H9 (cell line): ENCODE measurements at regions not wholly inside any gene's neighbourhood (a gene's known extent, or its start where the extent isn't known, plus 50 kb on each side); places are given as distances from the start of the nearest gene placed in this dataset.

Experiments used
- DNase-seq: peaks from one replicate; pipeline ENCODE4 v3.0.0-alpha.2; 2017
- H2AFZ ChIP-seq: one replicate; pipeline ENCODE4 v1.6.1; 2013; ENCODE audit warnings: mild to moderate bottlenecking, low read length, control low read depth, moderate library complexity
- H2AK5ac ChIP-seq: 2 replicates; pipeline ENCODE4 v1.6.1; 2013; ENCODE audit warnings: low read length, control low read depth, mixed read lengths; ENCODE audit not compliant: insufficient read length
- H2BK120ac ChIP-seq: one replicate; pipeline ENCODE4 v1.6.1; 2013; ENCODE audit warnings: low read depth, mild to moderate bottlenecking, low read length, control low read depth, inconsistent platforms; ENCODE audit not compliant: poor library complexity, severe bottlenecking
- H2BK12ac ChIP-seq: 2 replicates; pipeline ENCODE4 v1.6.1; 2013; ENCODE audit warnings: low read length, control low read depth, mixed read lengths, low read depth; ENCODE audit not compliant: insufficient read length
- H2BK15ac ChIP-seq: 2 replicates; pipeline ENCODE4 v1.6.1; 2013; ENCODE audit warnings: low read depth, low read length, control low read depth
- H2BK20ac ChIP-seq: one replicate; pipeline ENCODE4 v1.6.1; 2013; ENCODE audit warnings: low read depth, mild to moderate bottlenecking, low read length, control low read depth, inconsistent platforms; ENCODE audit not compliant: poor library complexity, severe bottlenecking
- H2BK5ac ChIP-seq: 2 replicates; pipeline ENCODE4 v1.6.1; 2013; ENCODE audit warnings: low read length, control low read depth, mixed read lengths; ENCODE audit not compliant: insufficient read length
- H3K14ac ChIP-seq: 2 replicates; pipeline ENCODE4 v1.6.1; 2013; ENCODE audit warnings: low read length, control low read depth; ENCODE audit not compliant: insufficient read depth
- H3K18ac ChIP-seq: 2 replicates; pipeline ENCODE4 v1.6.1; 2013; ENCODE audit warnings: low read depth, mild to moderate bottlenecking, mixed read lengths, low read length, control low read depth; ENCODE audit not compliant: insufficient read length
- H3K23ac ChIP-seq: 2 replicates; pipeline ENCODE4 v1.6.1; 2013; ENCODE audit warnings: low read length, control low read depth, mixed read lengths, low read depth; ENCODE audit not compliant: insufficient read length
- H3K23me2 ChIP-seq: 2 replicates; pipeline ENCODE4 v1.6.1; 2013; ENCODE audit warnings: low read depth, mild to moderate bottlenecking, mixed read lengths, low read length, control low read depth; ENCODE audit not compliant: insufficient read length, poor library complexity, severe bottlenecking
- H3K27ac ChIP-seq: 2 replicates; pipeline ENCODE4 v1.5.1; 2013; ENCODE audit warnings: low read length, control low read depth, mixed read lengths, low read depth; ENCODE audit not compliant: insufficient read length
- H3K27me3 ChIP-seq: 2 replicates; pipeline ENCODE4 v1.6.1; 2013; ENCODE audit warnings: low read length, control low read depth, inconsistent platforms; ENCODE audit not compliant: insufficient read depth
- H3K4ac ChIP-seq: 2 replicates; pipeline ENCODE4 v1.6.1; 2013; ENCODE audit warnings: low read depth, mild to moderate bottlenecking, control low read depth, inconsistent platforms, low read length, moderate library complexity
- H3K4me1 ChIP-seq: 2 replicates; pipeline ENCODE4 v1.6.1; 2013; ENCODE audit warnings: low read length, control low read depth, inconsistent platforms; ENCODE audit not compliant: insufficient read depth
- H3K4me2 ChIP-seq: 2 replicates; pipeline ENCODE4 v1.6.1; 2013; ENCODE audit warnings: low read length, control low read depth, mixed read lengths; ENCODE audit not compliant: insufficient read length, insufficient read depth
- H3K56ac ChIP-seq: 2 replicates; pipeline ENCODE4 v1.6.1; 2013; ENCODE audit warnings: low read depth, mild to moderate bottlenecking, mixed read lengths, low read length, control low read depth; ENCODE audit not compliant: insufficient read length
- H3K79me1 ChIP-seq: 2 replicates; pipeline ENCODE4 v1.6.1; 2013; ENCODE audit warnings: low read depth, mild to moderate bottlenecking, moderate library complexity, low read length, control low read depth, inconsistent platforms; ENCODE audit not compliant: insufficient read depth, poor library complexity, severe bottlenecking
- H3K79me2 ChIP-seq: 2 replicates; pipeline ENCODE4 v1.6.1; 2013; ENCODE audit warnings: low read length, control low read depth, inconsistent platforms; ENCODE audit not compliant: insufficient read depth
- H3K9ac ChIP-seq: 2 replicates; pipeline ENCODE4 v1.6.1; 2013; ENCODE audit warnings: low read length, control low read depth, mixed read lengths; ENCODE audit not compliant: insufficient read length; ENCODE audit errors: extremely low read depth
- H3K9me3 ChIP-seq: one replicate; pipeline ENCODE4 v1.6.1; 2013; ENCODE audit warnings: low read depth, low read length, inconsistent platforms; ENCODE audit not compliant: control insufficient read depth
- H3T11ph ChIP-seq: one replicate; pipeline ENCODE4 v1.6.1; 2013; ENCODE audit warnings: mild to moderate bottlenecking, low read length, control low read depth, inconsistent platforms
- H4K20me1 ChIP-seq: one replicate; pipeline ENCODE4 v1.6.1; 2013; ENCODE audit not compliant: control insufficient read depth, insufficient read length, insufficient read depth
- H4K5ac ChIP-seq: 2 replicates; pipeline ENCODE4 v1.6.1; 2013; ENCODE audit warnings: low read depth, mild to moderate bottlenecking, mixed read lengths, low read length, control low read depth; ENCODE audit not compliant: insufficient read length
- H4K8ac ChIP-seq: replicated peaks from 2 replicates; pipeline ENCODE4 v1.6.1; 2013; ENCODE audit warnings: low read length, control low read depth, mixed read lengths, low read depth; ENCODE audit not compliant: insufficient read length
- H4K91ac ChIP-seq: 2 replicates; pipeline ENCODE4 v1.6.1; 2013; ENCODE audit warnings: low read depth, mild to moderate bottlenecking, moderate library complexity, mixed read lengths, low read length, control low read depth; ENCODE audit not compliant: insufficient read length
- H3K27ac Mint-ChIP-seq, 3 experiments: 2 replicates in 2 of 3; 3 replicates in 1 of 3; pipeline ENCODE4 v1.8.0; 2020 to 2021; ENCODE audit warnings: mixed read lengths in 3 of 3, mild to moderate bottlenecking in 1 of 3, moderate library complexity in 1 of 3
- H3K27me3 Mint-ChIP-seq: 2 replicates; pipeline ENCODE4 v1.8.0; 2021; ENCODE audit warnings: low read depth, mild to moderate bottlenecking, moderate library complexity, mixed read lengths
- H3K36me3 Mint-ChIP-seq, 3 experiments: 2 replicates in 2 of 3; 3 replicates in 1 of 3; pipeline ENCODE4 v1.8.0; 2020 to 2021; ENCODE audit warnings: low read depth in 3 of 3, mixed read lengths in 3 of 3; ENCODE audit not compliant: insufficient read depth in 1 of 3
- H3K4me1 Mint-ChIP-seq, 2 experiments: 2 replicates each; pipeline ENCODE4 v1.8.0; 2020; ENCODE audit warnings: mixed read lengths in 2 of 2
- H3K4me3 Mint-ChIP-seq, 2 experiments: 2 replicates in 1 of 2; 3 replicates in 1 of 2; pipeline ENCODE4 v1.8.0; 2020 to 2021; ENCODE audit warnings: mild to moderate bottlenecking in 2 of 2, mixed read lengths in 2 of 2, moderate library complexity in 1 of 2
- H3K9me3 Mint-ChIP-seq, 2 experiments: 2 replicates in 1 of 2; 3 replicates in 1 of 2; pipeline ENCODE4 v1.8.0; 2020; ENCODE audit warnings: mild to moderate bottlenecking in 2 of 2, mixed read lengths in 2 of 2, moderate library complexity in 1 of 2
- CTCF ChIP-seq: fragments of 200-600 bp; sonication (generic); conservative IDR thresholded peaks from 3 replicates; pipeline ENCODE4 v1.8.0; 2021; ENCODE audit warnings: antibody characterized with exemption, mild to moderate bottlenecking
- WGBS: extraction: QIAGEN DNeasy Blood & Tissue Kit; methylation state at CpG from one replicate; pipeline ENCODE4 v1.1.7; 2013; ENCODE audit warnings: missing lambda C conversion rate, low lambda C conversion rate, mixed read lengths; ENCODE audit not compliant: insufficient read length; ENCODE audit errors: extremely low coverage; 5-methylcytosine and 5-hydroxymethylcytosine counted together

GRCh38 chr3:81068546-81068945, 692.9 kb downstream of the GBE1 start:
- H2BK5ac ChIP-seq = no peak overlapping the region
- H3K79me2 ChIP-seq = no peaks in the 10 kb centered on the region
- no peak for TF ChIP-seq CTCF
- no peak overlapping the region for H4K91ac ChIP-seq
- no peaks in the 10 kb centered on the region for H3K27me3 ChIP-seq
- H3K4me1 ChIP-seq = no peaks in the 10 kb centered on the region
- H2BK120ac ChIP-seq = no peak overlapping the region
- no peaks in the 10 kb centered on the region for H4K20me1 ChIP-seq
- no peak overlapping the region for H3K27ac ChIP-seq
- H2AFZ ChIP-seq = no peak overlapping the region
- H2BK20ac ChIP-seq = no peak overlapping the region
- no peaks in the 10 kb centered on the region for H3K23me2 ChIP-seq
- no peak overlapping the region for H3T11ph ChIP-seq
- WGBS = no CpG with 5 or more reads among the region's 1 CpG
- Mint-ChIP-seq H3K4me3 (no peak overlapping the region), H3K27ac (no peak overlapping the region), H3K9me3 (peaks cover 47 to 51% of the 10 kb centered on the region in 2 experiments), H3K4me1 (no peaks in the 10 kb centered on the region), H3K36me3 (peaks cover 28 to 51% (median 29%) of the 10 kb centered on the region in 3 experiments), H3K27me3 (peaks cover 2% of the 10 kb centered on the region)
- H3K79me1 ChIP-seq = no peaks in the 10 kb centered on the region
- H3K18ac ChIP-seq = no peak overlapping the region
- no peak overlapping the region for H3K56ac ChIP-seq
- H3K4ac ChIP-seq = no peak overlapping the region
- H2BK12ac ChIP-seq = no peak overlapping the region
- no peak overlapping the region for H2BK15ac ChIP-seq
- no peak overlapping the region for H4K5ac ChIP-seq
- H3K9ac ChIP-seq = no peak overlapping the region
- no peak overlapping the region for H3K23ac ChIP-seq
- H3K9me3 ChIP-seq = peaks cover 10% of the 10 kb centered on the region
- no peak overlapping the region for H3K14ac ChIP-seq
- DNase-seq = no peak
- H2AK5ac ChIP-seq = no peak overlapping the region
- H3K4me2 ChIP-seq = no peak overlapping the region
- H4K8ac ChIP-seq = no peak overlapping the region
